ENCODE measurements at regions not wholly inside any gene's neighbourhood (a gene's known extent, or its start where the extent isn't known, plus 50 kb on each side); places are given as distances from the start of the nearest gene placed in this dataset.

GRCh38 chr4:108533876-108534275, 86.5 kb upstream of the RPL34 start:
- FAIRE-seq (no peak), DNase-seq (ENCODE audit: insufficient read length, low spot score) (no peak)

GRCh38 chr4:108533245-108533844, 87.0 kb upstream of the RPL34 start:
- TF ChIP-seq POLR2A (IDR thresholded peaks at IDR 0.05; ENCODE audit: low read depth, low read length) = no peak
- DNase-seq (ENCODE audit: insufficient read length, low spot score) = no peak
- no peak for FAIRE-seq

More at GRCh38 chr4:108533876-108534275, 86.5 kb upstream of the RPL34 start:
- TF ChIP-seq POLR2A (IDR thresholded peaks at IDR 0.05; ENCODE audit: low read depth, low read length) = no peak

- DNase-seq (ENCODE audit: insufficient read length, low spot score) (no peak), FAIRE-seq (no peak)
- no peak for TF ChIP-seq POLR2A (IDR thresholded peaks at IDR 0.05; ENCODE audit: low read depth, low read length)
Measured at GRCh38 chr4:108532738-108533137, 87.6 kb upstream of the RPL34 start.

- FAIRE-seq (no peak), DNase-seq (ENCODE audit: insufficient read length, low spot score) (no peak)
- TF ChIP-seq POLR2A (IDR thresholded peaks at IDR 0.05; ENCODE audit: low read depth, low read length) = no peak
Measured at GRCh38 chr4:108532187-108532586, 88.2 kb upstream of the RPL34 start.

- FAIRE-seq (no peak), DNase-seq (ENCODE audit: insufficient read length, low spot score) (no peak)
- TF ChIP-seq POLR2A (IDR thresholded peaks at IDR 0.05; ENCODE audit: low read depth, low read length) = no peak
Measured at GRCh38 chr4:108531461-108531860, 88.9 kb upstream of the RPL34 start.

GRCh38 chr4:108529984-108530905, 90.1 kb upstream of the RPL34 start:
- DNase-seq (ENCODE audit: insufficient read length, low spot score) (no peak), FAIRE-seq (no peak)
- TF ChIP-seq POLR2A (IDR thresholded peaks at IDR 0.05; ENCODE audit: low read depth, low read length) = no peak

- DNase-seq (ENCODE audit: insufficient read length, low spot score) = no peak
- no peak for TF ChIP-seq POLR2A (IDR thresholded peaks at IDR 0.05; ENCODE audit: low read depth, low read length)
- FAIRE-seq = no peak
Measured at GRCh38 chr4:108529102-108529501, 91.3 kb upstream of the RPL34 start.

- TF ChIP-seq POLR2A (IDR thresholded peaks at IDR 0.05; ENCODE audit: low read depth, low read length) = no peak
- FAIRE-seq = no peak
- no peak for DNase-seq (ENCODE audit: insufficient read length, low spot score)
Measured at GRCh38 chr4:108527723-108528122, 92.7 kb upstream of the RPL34 start.

GRCh38 chr4:108520807-108521206, 99.6 kb upstream of the RPL34 start:
- TF ChIP-seq POLR2A (IDR thresholded peaks at IDR 0.05; ENCODE audit: low read depth, low read length) = no peak
- FAIRE-seq (no peak), DNase-seq (ENCODE audit: insufficient read length, low spot score) (no peak)

GRCh38 chr4:108519911-108520601, 100.3 kb upstream of the RPL34 start:
- TF ChIP-seq POLR2A (IDR thresholded peaks at IDR 0.05; ENCODE audit: low read depth, low read length) = no peak
- DNase-seq (ENCODE audit: insufficient read length, low spot score) (no peak), FAIRE-seq (no peak)

- no peak for TF ChIP-seq POLR2A (IDR thresholded peaks at IDR 0.05; ENCODE audit: low read depth, low read length)
- DNase-seq (ENCODE audit: insufficient read length, low spot score) (no peak), FAIRE-seq (no peak)
Measured at GRCh38 chr4:108519208-108519833, 101.1 kb upstream of the RPL34 start.

- FAIRE-seq (no peak), DNase-seq (ENCODE audit: insufficient read length, low spot score) (no peak)
- TF ChIP-seq POLR2A (IDR thresholded peaks at IDR 0.05; ENCODE audit: low read depth, low read length) = no peak
Measured at GRCh38 chr4:108512615-108513505, 107.5 kb upstream of the RPL34 start.

GRCh38 chr4:108511618-108512017, 108.8 kb upstream of the RPL34 start:
- FAIRE-seq = no peak
- no peak for DNase-seq (ENCODE audit: insufficient read length, low spot score)
- TF ChIP-seq POLR2A (IDR thresholded peaks at IDR 0.05; ENCODE audit: low read depth, low read length) = no peak

Measured in H54 (cell line).